ENCODE measurements at regions not wholly inside any gene's neighbourhood (a gene's known extent, or its start where the extent isn't known, plus 50 kb on each side); places are given as distances from the start of the nearest gene placed in this dataset.

GRCh38 chr7:115549910-115550309, 480.7 kb downstream of the TFEC start:
- DNase-seq: no peak

GRCh38 chr7:115548756-115549155, 481.8 kb downstream of the TFEC start:
- no peak for DNase-seq

GRCh38 chr7:115546790-115547189, 483.8 kb downstream of the TFEC start:
- DNase-seq: no peak

- DNase-seq: no peak
Observed at GRCh38 chr7:115533785-115534184, 496.8 kb downstream of the TFEC start.

- no peak for DNase-seq
Observed at GRCh38 chr7:115526278-115526677, 504.3 kb downstream of the TFEC start.

GRCh38 chr7:115522174-115522573, 508.4 kb downstream of the TFEC start:
- DNase-seq: no peak

- DNase-seq: no peak
Observed at GRCh38 chr7:115516341-115516740, 514.2 kb downstream of the TFEC start.

GRCh38 chr7:115511330-115511729, 519.2 kb downstream of the TFEC start:
- no peak for DNase-seq

GRCh38 chr7:115505136-115505535, 525.4 kb downstream of the TFEC start:
- DNase-seq: no peak

- DNase-seq: no peak
Observed at GRCh38 chr7:115499956-115500355, 530.6 kb downstream of the TFEC start.

GRCh38 chr7:115496006-115496405, 534.6 kb downstream of the TFEC start:
- no peak for DNase-seq

GRCh38 chr7:115494529-115495147, 535.9 kb downstream of the TFEC start:
- no peak for DNase-seq

GRCh38 chr7:115493381-115493780, 537.2 kb downstream of the TFEC start:
- no peak for DNase-seq

GRCh38 chr7:115491744-115492380, 538.7 kb downstream of the TFEC start:
- DNase-seq: no peak

- no peak for DNase-seq
Observed at GRCh38 chr7:115479448-115479847, 551.1 kb downstream of the TFEC start.

- DNase-seq: no peak
Observed at GRCh38 chr7:115478426-115478825, 552.1 kb downstream of the TFEC start.

GRCh38 chr7:115477193-115477651, 553.3 kb downstream of the TFEC start:
- no peak for DNase-seq

GRCh38 chr7:115476671-115477181, 553.8 kb downstream of the TFEC start:
- DNase-seq: no peak

- DNase-seq: peak; percentile 26
Observed at GRCh38 chr7:115475761-115476385, 554.0 kb downstream of the MDFIC start.

GRCh38 chr7:115475206-115475605, 553.3 kb downstream of the MDFIC start:
- no peak for DNase-seq

GRCh38 chr7:115474137-115474536, 552.2 kb downstream of the MDFIC start:
- no peak for DNase-seq

GRCh38 chr7:115471891-115472290, 550.0 kb downstream of the MDFIC start:
- no peak for DNase-seq

GRCh38 chr7:115462301-115463015, 540.6 kb downstream of the MDFIC start:
- DNase-seq: no peak
